Endodermal cell (in vitro differentiated cells): ENCODE measurements at regions not wholly inside any gene's neighbourhood (a gene's known extent, or its start where the extent isn't known, plus 50 kb on each side); places are given as distances from the start of the nearest gene placed in this dataset.

Source experiments
- DNase-seq: peaks from one replicate; pipeline ENCODE4 v3.0.0-alpha.2; 2017
- H3K27ac ChIP-seq: 2 replicates; pipeline ENCODE4 v1.5.1; 2013; ENCODE audit warnings: mild to moderate bottlenecking, low read depth, low read length, moderate library complexity
- H3K27me3 ChIP-seq: 2 replicates; pipeline ENCODE4 v1.6.1; 2013; ENCODE audit warnings: mild to moderate bottlenecking, low read length, moderate library complexity; ENCODE audit not compliant: insufficient read depth, control insufficient read depth, poor library complexity, severe bottlenecking
- H3K36me3 ChIP-seq: 2 replicates; pipeline ENCODE4 v1.7.0; 2013; ENCODE audit warnings: mild to moderate bottlenecking, low read length, moderate library complexity; ENCODE audit not compliant: control insufficient read depth, insufficient read depth
- H3K4me1 ChIP-seq: one replicate; pipeline ENCODE4 v1.7.0; 2013; ENCODE audit warnings: low read length; ENCODE audit not compliant: control insufficient read depth, insufficient read depth
- H3K4me3 ChIP-seq: 2 replicates; pipeline ENCODE4 v1.5.1; 2013; ENCODE audit warnings: mild to moderate bottlenecking, low read length, moderate library complexity
- H3K9ac ChIP-seq: 2 replicates; pipeline ENCODE4 v1.6.1; 2013; ENCODE audit warnings: mild to moderate bottlenecking, low read length, moderate library complexity; ENCODE audit not compliant: poor library complexity, severe bottlenecking; ENCODE audit errors: extremely low read depth
- H3K9me3 ChIP-seq: 2 replicates; pipeline ENCODE4 v1.6.1; 2013; ENCODE audit warnings: mild to moderate bottlenecking, low read length, moderate library complexity; ENCODE audit not compliant: control insufficient read depth
- H3K27ac Mint-ChIP-seq: 2 replicates; pipeline ENCODE4 v1.8.0; 2020; ENCODE audit warnings: mixed read lengths
- H3K27me3 Mint-ChIP-seq: 2 replicates; pipeline ENCODE4 v1.8.0; 2021; ENCODE audit warnings: mild to moderate bottlenecking, mixed read lengths; ENCODE audit not compliant: insufficient read depth
- H3K36me3 Mint-ChIP-seq: 2 replicates; pipeline ENCODE4 v1.8.0; 2020; ENCODE audit warnings: low read depth, mixed read lengths
- H3K4me1 Mint-ChIP-seq: 2 replicates; pipeline ENCODE4 v1.8.0; 2020; ENCODE audit warnings: mixed read lengths
- H3K4me3 Mint-ChIP-seq: 2 replicates; pipeline ENCODE4 v1.8.0; 2020; ENCODE audit warnings: mild to moderate bottlenecking, moderate library complexity, mixed read lengths
- H3K9me3 Mint-ChIP-seq: 2 replicates; pipeline ENCODE4 v1.8.0; 2020; ENCODE audit warnings: mild to moderate bottlenecking, mixed read lengths
- CTCF ChIP-seq: fragments of 200-600 bp; sonication (generic); conservative IDR thresholded peaks from 2 replicates; pipeline ENCODE4 v1.5.0; 2021; ENCODE audit warnings: antibody characterized with exemption, mild to moderate bottlenecking
- WGBS, 2 experiments: methylation state at CpG; one replicate each; pipeline versions ENCODE4 v1.1.5 to v1.1.7; 2013; ENCODE audit warnings: missing lambda C conversion rate in 2 of 2, mixed read lengths in 1 of 2; ENCODE audit not compliant: insufficient coverage in 1 of 2, insufficient read length in 1 of 2; 5-methylcytosine and 5-hydroxymethylcytosine counted together

- Mint-ChIP-seq H3K9me3 (peaks cover 31% of the 10 kb centered on the region), H3K27me3 (no peaks in the 10 kb centered on the region), H3K4me1 (no peaks in the 10 kb centered on the region), H3K36me3 (peaks cover 13% of the 10 kb centered on the region), H3K27ac (no peak overlapping the region), H3K4me3 (no peak overlapping the region)
- no peak overlapping the region for H3K4me3 ChIP-seq
- no peak for DNase-seq
- H3K27me3 ChIP-seq = no peaks in the 10 kb centered on the region
- H3K36me3 ChIP-seq = no peaks in the 10 kb centered on the region
- peaks cover 53% of the 10 kb centered on the region for H3K9me3 ChIP-seq
- no peak overlapping the region for H3K27ac ChIP-seq
- H3K4me1 ChIP-seq = no peaks in the 10 kb centered on the region
- no peak overlapping the region for H3K9ac ChIP-seq
- 89 to 92% methylated on average over 5 to 8 of the region's 8 CpGs for WGBS, 2 experiments
- no peak for TF ChIP-seq CTCF
Measured at GRCh38 chr4:128371001-128371777, 83.6 kb upstream of the PGRMC2 start.

GRCh38 chr4:128366212-128366611 lies 78.6 kb upstream of the PGRMC2 start:
- Mint-ChIP-seq H3K9me3 (peaks cover 28% of the 10 kb centered on the region), H3K36me3 (peaks cover 10% of the 10 kb centered on the region), H3K27me3 (no peaks in the 10 kb centered on the region), H3K4me1 (no peaks in the 10 kb centered on the region), H3K4me3 (no peak overlapping the region), H3K27ac (no peak overlapping the region)
- H3K36me3 ChIP-seq = no peaks in the 10 kb centered on the region
- no peak overlapping the region for H3K27ac ChIP-seq
- WGBS, 2 experiments = 89 to 100% methylated on average over 2 to 4 of the region's 4 CpGs
- H3K4me1 ChIP-seq = peaks cover 3% of the 10 kb centered on the region
- TF ChIP-seq CTCF = no peak
- no peak overlapping the region for H3K4me3 ChIP-seq
- H3K9ac ChIP-seq = no peak overlapping the region
- DNase-seq = no peak
- no peaks in the 10 kb centered on the region for H3K27me3 ChIP-seq
- H3K9me3 ChIP-seq = peaks cover 36% of the 10 kb centered on the region

GRCh38 chr4:128364565-128364964 lies 77.0 kb upstream of the PGRMC2 start:
- H3K27ac Mint-ChIP-seq = no peak overlapping the region

More at GRCh38 chr4:128364565-128364964, 77.0 kb upstream of the PGRMC2 start:
- no peaks in the 10 kb centered on the region for H3K27me3 ChIP-seq
- Mint-ChIP-seq H3K9me3 (peaks cover 19% of the 10 kb centered on the region), H3K27me3 (peaks cover 2% of the 10 kb centered on the region), H3K36me3 (peaks cover 7% of the 10 kb centered on the region), H3K4me3 (no peak overlapping the region), H3K4me1 (peaks cover 1% of the 10 kb centered on the region)
- H3K36me3 ChIP-seq = no peaks in the 10 kb centered on the region
- no peak overlapping the region for H3K4me3 ChIP-seq
- H3K27ac ChIP-seq = no peak overlapping the region
- TF ChIP-seq CTCF = no peak
- DNase-seq = no peak
- peaks cover 23% of the 10 kb centered on the region for H3K9me3 ChIP-seq
- no peak overlapping the region for H3K9ac ChIP-seq
- WGBS, 2 experiments = 92 to 95% methylated on average over 7 of the region's 7 CpGs
- peaks cover 3% of the 10 kb centered on the region for H3K4me1 ChIP-seq
